TTC549 (cell line): ENCODE measurements at regions not wholly inside any gene's neighbourhood (a gene's known extent, or its start where the extent isn't known, plus 50 kb on each side); places are given as distances from the start of the nearest gene placed in this dataset.
"Not testable (repeated sequence)": the region's sequence is repeated elsewhere in the genome, so short reads cannot be mapped to it uniquely, and the experiment has no call there.

Source experiments
- FAIRE-seq: peaks from 2 replicates; lab custom pipeline; 2012; peaks lifted over from hg19 to GRCh38; lab: Jason Lieb, UNC

DNA sequence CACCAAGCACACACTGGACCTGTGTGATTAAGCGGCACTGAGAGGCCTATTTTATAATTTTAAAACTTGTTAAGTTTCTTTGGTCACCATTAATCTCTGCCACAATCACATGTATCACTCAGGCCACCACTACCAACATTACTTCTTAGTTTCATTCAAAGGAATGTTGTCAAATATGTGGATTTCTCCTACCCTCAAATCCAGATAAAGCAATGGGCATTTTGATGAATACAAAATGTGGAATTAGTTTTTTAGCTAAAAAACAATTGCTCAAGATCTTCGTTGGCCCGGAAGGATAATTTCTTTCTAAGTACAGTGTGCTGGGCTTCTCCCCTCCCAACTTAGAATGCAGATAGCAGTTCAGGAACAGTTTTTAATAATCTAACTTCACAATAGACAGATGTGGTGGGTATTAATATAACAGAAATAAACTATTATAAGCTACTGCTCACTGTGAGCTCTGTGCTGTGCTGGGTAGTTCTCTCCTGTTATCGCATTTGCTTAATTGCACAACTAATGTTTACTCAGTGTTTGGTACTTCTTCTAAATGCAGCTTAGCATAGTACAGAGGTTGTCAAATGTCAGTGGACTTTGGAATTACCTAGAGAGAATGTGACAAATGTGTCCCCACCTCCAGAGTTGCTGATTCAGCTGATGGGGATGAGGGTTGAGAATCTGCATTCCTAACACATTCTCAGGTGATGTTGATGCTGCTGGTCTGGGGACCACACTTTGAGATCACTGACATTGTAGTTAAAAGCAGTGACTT, 266.7 kb upstream of the AMIGO2 start:
- FAIRE-seq, result no peak

DNA sequence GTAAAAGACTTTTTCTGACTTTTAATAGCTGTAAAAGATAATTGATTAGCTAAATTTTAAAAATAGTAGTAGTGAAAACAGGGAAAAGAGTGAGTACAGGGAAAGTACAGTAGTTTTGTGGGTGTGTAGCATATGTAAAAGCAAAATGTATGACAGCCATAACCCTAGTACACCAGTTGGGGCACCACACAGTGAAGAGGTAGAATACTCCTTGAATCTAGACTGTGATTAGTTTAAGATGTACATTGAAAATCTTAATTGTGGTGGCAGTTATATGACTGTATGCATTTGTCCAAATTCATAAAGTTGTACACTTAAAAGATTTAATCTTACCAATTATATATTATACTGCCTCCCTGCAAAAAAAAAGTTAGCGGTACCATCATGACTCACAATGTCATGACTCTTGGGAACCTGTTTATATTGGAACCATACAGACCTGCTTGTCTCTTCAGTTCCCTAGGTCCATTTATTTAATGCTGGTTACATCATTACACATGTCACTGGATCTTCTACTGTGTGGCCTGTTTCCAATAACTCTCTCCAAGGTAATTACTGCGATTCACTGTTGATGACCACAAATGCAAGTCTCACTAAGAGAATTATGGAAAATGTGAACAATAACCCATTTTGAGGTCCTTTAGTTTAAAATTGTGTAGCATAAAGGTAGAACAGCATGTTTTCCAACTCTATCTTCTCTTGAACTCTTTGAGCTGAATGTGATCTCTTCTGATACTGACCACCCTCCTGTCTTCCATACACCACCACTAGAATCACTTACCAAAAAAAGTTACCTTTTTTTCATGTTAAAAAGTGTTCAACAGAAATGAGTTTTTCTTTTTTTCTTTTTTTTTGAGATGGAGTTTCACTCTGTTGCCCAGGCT, 264.2 kb upstream of the AMIGO2 start:
- FAIRE-seq, result no peak

DNA sequence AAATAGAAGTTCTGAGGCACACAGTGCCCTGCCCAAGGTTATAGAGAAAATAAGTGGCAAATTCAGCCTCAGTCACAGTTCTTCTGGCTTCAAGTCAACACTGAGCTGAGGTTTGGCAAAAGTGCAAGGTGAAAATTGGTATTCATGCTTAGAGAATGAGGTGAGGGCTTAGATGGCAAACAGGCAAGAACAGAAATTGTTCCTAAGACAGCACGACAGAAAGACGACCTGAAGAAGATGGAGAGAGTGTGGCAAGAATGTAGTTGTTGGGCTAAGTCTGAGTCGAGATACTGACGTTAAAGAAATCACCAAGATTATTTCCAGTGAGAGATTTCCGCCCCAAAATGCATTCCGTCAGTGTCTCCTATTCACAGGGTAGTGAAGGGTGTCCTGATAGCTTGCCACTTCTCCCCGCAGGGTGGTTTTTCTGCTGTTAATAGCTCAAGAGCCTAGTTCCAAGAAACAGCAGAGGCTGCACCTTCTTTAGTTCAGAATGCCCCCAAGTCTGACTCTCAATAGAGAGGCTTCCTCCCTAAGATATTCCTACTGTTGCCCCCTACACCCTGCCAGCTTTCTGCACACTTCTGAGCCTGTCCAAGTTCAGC, 260.8 kb upstream of the AMIGO2 start:
- FAIRE-seq, result no peak

DNA sequence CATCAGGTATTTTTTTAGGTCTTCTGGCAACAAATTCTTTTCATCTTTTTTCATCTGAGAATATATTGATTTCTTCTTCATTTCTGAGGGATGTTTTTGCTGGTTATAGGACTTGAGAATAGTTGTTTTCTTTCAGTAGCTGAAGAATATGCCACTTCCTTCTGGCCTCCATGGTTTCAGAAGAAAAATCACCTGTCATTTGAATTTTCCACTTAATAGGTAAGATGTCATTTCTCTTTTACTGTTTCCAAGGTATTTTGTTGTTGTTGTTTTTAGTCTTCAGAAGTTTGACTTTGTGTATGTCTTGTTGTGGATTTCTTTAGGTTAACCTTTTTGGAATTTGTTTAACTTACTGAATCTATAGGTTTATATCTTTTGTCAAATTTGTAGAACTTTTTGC, 257.8 kb upstream of the AMIGO2 start:
- FAIRE-seq, result no peak

DNA sequence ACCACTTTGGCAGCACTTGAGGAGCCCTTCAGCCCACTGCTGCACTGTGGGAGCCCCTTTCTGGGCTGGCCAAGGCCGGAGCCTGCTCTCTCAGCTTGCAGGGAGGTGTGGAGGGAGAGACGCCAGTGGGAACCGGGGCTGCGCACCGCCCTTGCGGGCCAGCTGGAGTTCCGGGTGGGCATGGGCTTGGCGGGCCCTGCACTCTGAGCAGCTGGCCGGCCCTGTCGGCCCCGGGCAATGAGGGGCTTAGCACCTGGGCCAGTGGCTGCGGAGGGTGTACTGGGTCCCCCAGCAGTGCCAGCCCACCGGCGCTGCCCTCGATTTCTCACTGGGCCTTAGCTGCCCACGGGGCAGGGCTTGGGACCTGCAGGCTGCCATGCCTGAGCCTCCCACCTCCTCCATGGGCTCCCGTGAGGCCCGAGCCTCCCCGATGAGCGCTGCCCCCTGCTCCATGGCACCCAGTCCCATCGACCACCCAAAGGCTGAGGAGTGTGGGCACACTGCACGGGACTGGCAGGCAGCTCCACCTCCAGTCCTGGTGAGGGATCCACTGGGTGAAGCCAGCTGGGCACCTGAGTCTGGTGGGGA, 253.6 kb upstream of the AMIGO2 start:
- not testable (repeated sequence) for FAIRE-seq

DNA sequence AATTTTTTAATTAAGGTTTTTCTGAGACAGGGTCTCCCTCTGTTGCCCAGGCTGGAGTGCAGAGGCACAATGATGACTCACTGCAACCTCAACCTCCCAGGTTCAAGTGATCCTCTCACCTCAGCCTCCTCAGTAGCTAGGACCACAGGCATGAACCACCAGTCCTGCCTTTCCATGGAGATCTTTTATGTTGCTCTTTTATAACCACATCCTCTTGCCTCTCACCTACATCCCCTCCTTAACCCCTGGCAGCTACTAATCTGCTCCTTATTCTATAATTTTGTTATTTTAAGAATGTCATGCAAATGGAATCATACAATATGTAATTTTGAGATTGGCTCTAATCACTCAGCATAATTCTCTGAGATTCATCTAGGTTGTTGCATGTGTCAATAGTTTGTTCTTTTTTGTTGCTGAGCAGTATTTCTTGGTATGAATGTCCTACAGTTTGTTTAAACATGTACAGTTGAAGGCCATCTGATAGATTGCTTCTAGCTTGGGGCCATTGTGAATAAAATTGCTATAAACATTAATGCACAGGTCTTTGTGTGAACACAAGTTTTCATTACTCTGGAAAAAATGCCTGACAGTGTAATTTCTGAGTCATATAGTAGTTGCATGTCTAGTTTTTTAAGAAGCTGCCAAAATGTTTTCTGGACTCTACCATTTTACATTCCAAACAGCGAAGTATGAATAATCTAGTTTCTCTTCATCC, 249.2 kb upstream of the AMIGO2 start:
- no peak for FAIRE-seq

DNA sequence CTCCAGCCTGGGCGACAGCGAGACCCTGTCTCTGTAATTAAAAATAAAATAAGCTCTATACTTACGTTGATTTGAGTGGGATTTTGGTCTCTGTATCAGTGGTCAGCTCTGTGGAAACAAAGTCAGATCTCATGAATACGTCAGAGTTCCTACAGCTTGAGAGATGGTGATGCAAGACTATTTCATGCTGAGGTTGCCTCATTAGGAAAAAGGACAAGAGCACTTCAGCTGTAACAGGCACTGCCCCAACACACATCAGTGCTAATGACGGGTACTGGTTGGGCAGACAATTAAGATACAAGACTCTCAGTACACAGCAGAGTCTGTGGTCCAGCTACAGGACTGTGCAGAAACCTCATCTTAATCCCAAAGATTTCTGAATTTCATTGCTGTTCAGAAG, 246.4 kb upstream of the AMIGO2 start:
- no peak for FAIRE-seq

DNA sequence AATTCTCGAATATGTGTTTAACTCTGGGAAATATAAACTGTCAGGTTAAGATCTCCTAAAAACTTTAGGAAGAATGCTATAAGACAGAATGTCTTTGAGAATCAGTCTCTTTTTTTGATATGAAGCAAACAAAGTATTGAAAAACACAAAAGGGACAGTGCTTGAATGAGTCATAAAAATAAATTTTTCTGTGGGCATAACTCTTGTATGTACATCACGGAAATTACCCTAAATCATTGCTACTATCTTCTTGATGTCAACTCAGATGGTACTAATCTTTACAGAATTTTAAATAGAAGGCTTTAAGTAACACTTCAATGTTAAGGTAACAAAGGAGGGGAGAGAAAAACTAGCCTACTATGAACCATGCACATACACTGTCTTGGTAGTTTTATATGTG, 244.0 kb upstream of the AMIGO2 start:
- no peak for FAIRE-seq

DNA sequence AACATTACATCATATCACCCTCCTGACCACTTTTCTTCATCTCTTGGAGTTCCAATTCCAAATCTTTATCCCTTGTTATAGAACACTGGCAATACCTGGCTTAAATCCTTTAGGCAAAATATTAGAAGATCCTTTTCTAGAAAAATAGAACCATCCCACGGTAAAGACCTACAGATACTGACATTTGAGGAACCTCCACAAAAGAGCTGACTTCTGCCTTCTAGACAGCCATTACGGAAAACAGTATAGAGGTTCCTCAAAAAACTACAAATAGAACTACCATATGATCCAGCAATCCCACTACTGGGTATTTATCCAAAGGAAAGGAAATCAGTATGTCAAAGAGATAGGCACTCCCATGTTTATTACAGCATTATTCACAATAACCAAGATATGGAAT, 241.7 kb upstream of the AMIGO2 start:
- no peak for FAIRE-seq

DNA sequence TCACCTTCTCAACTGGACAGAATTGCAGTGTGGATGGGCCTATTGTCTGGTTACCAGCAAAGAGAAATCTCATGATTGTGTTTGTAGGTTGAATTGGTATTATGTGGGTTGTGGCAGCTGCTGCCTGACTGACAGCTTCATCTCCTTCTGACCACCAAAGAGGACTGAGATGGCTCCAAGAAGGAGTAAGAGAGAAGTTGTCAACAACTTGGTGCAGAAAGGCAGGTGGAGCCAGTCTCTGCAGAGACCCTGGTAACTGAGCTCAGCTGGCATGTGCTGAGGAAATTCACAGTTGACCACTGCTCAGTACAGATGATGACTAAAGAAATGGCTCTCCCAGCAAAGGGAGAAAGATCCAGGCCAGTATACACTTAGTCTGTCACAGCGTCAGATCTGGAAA, 240.0 kb upstream of the AMIGO2 start:
- no peak for FAIRE-seq

DNA sequence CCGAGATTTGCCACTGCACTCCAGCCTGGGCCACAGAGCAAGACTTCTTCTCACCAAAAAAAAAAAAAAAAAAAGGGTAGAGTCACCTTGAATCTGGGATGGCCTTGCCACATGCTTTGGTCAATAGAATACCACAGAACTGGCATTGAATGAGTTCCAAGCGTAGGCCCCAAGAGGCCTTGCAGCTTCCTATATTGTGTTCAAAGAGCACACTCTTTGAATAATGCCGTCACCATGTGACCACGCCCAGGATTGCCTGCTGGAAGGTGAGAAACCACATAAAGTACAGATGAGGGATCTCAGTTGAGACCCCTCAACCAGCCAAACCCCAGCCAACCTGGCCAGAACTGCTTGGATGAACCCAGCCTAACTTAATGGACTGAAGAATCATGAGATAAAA, 239.2 kb upstream of the AMIGO2 start:
- no peak for FAIRE-seq

DNA sequence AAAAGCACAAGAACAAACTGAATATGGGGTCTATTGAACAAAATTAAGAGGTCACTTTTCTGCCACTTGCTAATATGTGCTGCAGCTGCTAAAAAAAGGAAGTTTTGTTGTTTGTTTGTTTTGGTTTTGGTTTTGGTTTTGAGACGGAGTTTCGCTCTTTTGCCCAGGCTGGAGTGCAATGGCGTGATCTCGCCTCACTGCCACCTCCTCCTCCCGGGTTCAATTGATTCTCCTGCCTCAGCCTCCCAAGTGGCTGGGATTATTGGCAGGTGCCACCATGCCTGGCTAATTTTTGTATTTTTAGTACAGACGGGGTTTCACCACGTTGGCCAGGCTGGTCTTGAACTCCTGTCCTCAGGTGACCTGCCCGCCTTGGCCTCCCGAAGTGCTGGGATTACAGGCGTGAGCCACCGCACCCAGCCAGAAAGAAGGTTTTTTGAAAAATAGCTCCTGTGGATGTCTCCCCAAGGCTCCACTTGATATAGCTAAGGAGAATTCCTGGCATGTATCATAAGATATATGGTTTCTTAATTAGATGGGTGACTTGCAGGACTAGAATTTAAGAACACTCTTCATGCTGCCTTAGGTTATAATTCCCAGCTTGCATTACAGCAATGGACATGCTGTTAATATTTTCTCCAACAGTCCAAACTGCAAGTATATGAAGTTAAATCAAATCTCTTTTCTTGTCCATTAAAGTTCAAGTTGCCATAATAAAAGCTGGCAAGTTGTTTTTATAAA, 237.6 kb upstream of the AMIGO2 start:
- no peak for FAIRE-seq

DNA sequence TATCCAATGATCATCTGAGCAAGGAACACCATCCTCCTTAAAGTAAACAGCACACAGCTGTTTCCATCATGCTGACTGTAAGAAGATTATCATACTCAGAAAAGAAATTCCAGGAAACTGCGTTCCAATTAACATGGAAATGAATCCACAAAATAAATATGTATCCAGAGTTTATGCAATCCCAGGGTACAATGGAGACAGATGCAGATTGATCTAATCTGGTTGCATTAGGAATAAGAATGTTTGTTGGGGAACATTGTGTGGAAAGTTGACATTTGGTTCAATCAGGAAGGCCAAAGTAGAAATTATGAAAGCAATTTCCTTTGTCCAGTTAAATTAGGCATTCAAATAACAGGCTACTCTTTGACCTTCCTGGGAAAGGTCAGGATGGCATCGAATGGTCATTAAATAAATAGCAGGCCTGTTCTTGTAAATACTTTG, 236.9 kb upstream of the AMIGO2 start:
- FAIRE-seq, result no peak

DNA sequence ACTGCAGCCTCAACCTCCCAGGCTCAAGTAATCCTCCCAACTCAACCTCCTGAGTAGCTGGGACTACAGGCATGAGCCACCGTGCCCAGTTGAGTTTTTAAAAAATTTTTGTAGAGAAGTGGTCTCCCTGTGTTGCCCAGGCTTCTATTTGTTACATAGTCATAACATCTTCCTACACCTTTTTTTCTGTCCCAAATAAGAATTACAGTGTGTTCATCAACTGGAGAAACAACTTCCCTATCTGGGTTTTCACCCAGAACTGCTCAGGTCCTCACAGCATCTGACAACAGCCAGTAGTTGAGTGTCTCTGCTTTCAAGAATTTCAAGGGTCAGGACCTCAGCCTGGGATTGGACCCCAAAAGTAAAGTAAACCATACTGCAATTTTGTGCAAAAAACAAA, 235.2 kb upstream of the AMIGO2 start:
- FAIRE-seq, result no peak

DNA sequence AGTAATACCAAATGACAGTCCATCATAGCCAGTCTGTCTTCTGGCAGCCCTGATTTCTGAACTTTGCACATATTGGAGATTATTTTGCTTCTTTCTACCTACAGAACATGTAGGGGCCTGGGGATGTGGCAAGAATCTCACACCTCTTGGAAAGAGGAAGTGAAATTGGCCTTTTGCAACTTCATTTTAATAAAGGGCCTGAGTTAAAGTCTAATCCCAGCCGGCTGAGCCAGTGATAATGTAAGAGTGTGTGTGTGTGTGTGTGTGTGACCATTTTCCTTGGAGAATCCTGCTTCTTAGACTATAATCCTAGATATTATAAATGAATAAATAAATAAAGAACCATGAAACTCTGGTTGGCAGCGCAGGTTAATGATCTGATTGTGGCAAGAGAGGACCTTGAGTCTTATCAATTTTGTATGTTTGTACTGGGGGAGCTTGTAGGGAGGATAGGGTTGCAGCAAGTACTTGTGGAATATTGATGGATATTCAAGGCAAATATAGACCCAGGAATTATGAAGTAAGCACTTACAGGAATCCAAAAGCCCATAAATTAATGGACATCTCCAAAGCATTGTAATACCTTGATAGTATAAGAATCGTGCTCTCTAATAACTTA, 233.2 kb upstream of the AMIGO2 start:
- no peak for FAIRE-seq

DNA sequence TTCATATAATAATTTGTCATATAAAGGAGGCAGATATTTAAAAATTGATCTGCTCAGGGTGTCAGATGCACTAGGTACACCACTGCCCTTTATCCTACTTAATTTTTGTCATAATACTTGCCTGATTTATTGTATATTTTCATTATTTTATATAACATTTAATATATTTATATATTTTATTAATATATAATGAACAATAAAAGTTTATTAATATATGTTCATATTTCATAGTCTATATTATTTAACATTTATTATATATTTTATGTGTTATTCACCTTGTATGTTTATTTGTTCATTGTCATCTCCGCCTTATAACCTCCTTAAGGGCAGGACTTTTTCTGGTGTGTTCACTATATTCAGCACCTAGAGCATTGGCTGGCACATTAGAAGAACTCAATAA, 232.4 kb upstream of the AMIGO2 start:
- peak; percentile 39 for FAIRE-seq

DNA sequence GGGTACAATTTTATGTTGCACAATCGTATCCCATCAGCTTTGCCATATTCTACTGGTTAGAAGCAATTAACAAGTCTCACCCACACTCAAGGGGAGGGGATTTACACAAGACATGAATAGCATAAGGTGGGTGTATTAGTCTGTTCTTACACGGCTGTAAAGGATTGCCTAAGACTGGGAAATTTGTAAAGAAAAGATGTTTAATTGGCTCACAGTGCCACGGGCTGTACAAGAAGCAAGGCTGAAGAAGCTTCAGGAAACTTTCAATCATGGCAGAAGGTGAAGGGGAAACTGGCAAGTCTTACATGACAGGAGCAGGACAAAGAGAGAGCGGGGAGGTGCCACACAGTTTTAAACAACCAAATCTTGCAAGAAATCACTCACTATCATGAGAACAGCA, 231.8 kb upstream of the AMIGO2 start:
- no peak for FAIRE-seq

DNA sequence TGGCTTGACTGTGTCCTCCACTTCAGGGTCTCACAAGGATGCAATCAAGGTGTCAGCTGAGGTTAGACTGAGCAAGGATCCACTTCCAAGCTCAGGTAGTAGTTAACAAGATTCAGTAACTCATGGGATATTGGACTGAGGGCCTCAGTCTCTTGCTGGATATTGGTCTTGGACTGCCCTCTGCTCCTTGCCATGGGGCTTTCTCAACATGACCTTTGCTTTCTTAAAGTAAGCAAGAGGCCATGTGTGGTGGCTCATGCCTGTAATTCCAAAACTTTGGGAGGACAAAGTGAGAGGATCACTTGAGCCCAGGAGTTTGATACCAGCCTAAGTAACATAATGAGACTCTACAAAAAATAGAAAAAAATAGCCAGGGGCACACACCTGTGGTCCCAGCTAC, 231.3 kb upstream of the AMIGO2 start:
- FAIRE-seq, result no peak

DNA sequence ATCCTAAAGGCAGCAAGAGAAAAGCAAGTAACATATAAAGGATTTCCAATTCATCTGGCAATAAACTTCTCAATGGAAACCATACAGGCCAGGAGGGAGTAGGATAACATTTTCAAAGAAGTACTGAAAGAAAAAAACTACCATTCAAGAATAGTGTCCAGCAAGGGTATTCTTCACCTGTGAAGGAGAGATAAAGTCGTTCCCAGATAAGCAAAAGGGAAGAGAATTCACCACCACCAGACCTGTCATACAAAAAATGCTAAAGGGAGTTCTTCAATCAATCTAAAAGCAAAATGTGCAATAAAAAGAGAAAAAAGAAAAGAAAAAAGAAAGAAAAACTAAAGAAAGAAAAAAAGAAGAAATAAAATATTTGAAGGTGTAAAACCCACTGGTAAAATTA, 228.9 kb upstream of the AMIGO2 start:
- FAIRE-seq, result no peak

DNA sequence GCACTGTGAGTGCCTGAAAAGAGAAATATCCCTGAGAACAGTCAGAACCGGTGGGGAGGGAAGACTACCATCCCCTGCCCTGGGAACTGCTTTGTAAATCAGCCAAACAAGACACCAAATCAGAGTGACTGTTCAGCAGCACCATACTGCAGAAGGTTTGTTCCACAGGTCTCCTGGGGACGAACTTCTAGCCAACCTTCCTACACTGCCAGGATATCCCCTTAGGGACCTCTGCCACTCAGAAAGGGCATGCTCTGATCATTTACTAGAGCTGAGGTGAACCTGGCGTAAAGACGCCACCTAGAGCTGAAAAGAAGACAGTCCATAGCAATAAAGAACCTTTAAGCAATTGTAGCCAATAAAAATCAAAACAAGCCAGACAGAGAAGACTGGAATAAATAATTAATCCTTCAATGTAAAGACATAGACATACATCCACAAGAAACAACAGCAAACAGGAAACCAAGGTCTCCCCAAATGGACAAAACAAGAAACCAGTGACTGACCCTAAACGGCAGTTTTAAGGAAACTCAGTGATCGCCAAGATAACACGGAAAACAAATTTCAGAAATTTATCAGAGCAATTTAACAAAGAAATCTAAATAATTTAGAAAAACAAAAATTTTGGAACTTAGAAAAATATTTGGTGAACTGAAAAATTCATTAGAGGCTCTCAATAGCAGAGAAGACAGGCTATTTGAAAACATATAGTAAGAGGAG, 228.1 kb upstream of the AMIGO2 start:
- FAIRE-seq, result peak; percentile 53
